Kidney glomerular epithelial cell (primary cell): ENCODE measurements at regions not wholly inside any gene's neighbourhood (a gene's known extent, or its start where the extent isn't known, plus 50 kb on each side); places are given as distances from the start of the nearest gene placed in this dataset.
"Not testable (repeated sequence)": the region's sequence is repeated elsewhere in the genome, so short reads cannot be mapped to it uniquely, and the experiment has no call there.

Experiments used
- DNase-seq: peaks from one replicate; lab custom pipeline; 2025; lab: John Stamatoyannopoulos, UW

- DNase-seq = peak; percentile 46
Measured at GRCh38 chr2:211144078-211144477, 587.7 kb downstream of the CPS1 start.

GRCh38 chr2:211144974-211145665 lies 588.7 kb downstream of the CPS1 start:
- no peak for DNase-seq

- no peak for DNase-seq
Measured at GRCh38 chr2:211149731-211150130, 593.3 kb downstream of the CPS1 start.

- DNase-seq = no peak
Measured at GRCh38 chr2:211157211-211157610, 600.8 kb downstream of the CPS1 start.

- DNase-seq = peak; percentile 58
Measured at GRCh38 chr2:211157856-211158463, 601.6 kb downstream of the CPS1 start.

- no peak for DNase-seq
Measured at GRCh38 chr2:211159972-211160371, 603.6 kb downstream of the CPS1 start.

- DNase-seq = no peak
Measured at GRCh38 chr2:211161236-211161635, 604.8 kb downstream of the CPS1 start.

- DNase-seq = no peak
Measured at GRCh38 chr2:211162911-211163310, 606.5 kb downstream of the CPS1 start.

GRCh38 chr2:211170843-211171242 lies 614.4 kb downstream of the CPS1 start:
- DNase-seq = no peak

GRCh38 chr2:211174021-211174420 lies 617.6 kb downstream of the CPS1 start:
- no peak for DNase-seq

GRCh38 chr2:211174631-211175030 lies 618.2 kb downstream of the CPS1 start:
- no peak for DNase-seq

GRCh38 chr2:211175956-211176355 lies 619.6 kb downstream of the CPS1 start:
- DNase-seq = no peak

GRCh38 chr2:211176514-211177141 lies 620.2 kb downstream of the CPS1 start:
- no peak for DNase-seq

- DNase-seq = no peak
Measured at GRCh38 chr2:211181626-211182025, 625.2 kb downstream of the CPS1 start.

- no peak for DNase-seq
Measured at GRCh38 chr2:211187602-211188001, 631.2 kb downstream of the CPS1 start.

GRCh38 chr2:211203986-211204385 lies 647.6 kb downstream of the CPS1 start:
- DNase-seq = no peak

- DNase-seq = no peak
Measured at GRCh38 chr2:211204456-211204855, 648.1 kb downstream of the CPS1 start.

- DNase-seq = no peak
Measured at GRCh38 chr2:211204902-211205301, 648.5 kb downstream of the CPS1 start.

GRCh38 chr2:211205358-211205757 lies 649.0 kb downstream of the CPS1 start:
- no peak for DNase-seq

- no peak for DNase-seq
Measured at GRCh38 chr2:211205836-211206235, 649.4 kb downstream of the CPS1 start.

- no peak for DNase-seq
Measured at GRCh38 chr2:211216221-211216620, 659.8 kb downstream of the CPS1 start.

- not testable (repeated sequence) for DNase-seq
Measured at GRCh38 chr2:211219548-211219947, 663.1 kb downstream of the CPS1 start.

- DNase-seq = no peak
Measured at GRCh38 chr2:211225784-211226183, 669.4 kb downstream of the CPS1 start.
